ENCODE measurements at regions not wholly inside any gene's neighbourhood (a gene's known extent, or its start where the extent isn't known, plus 50 kb on each side); places are given as distances from the start of the nearest gene placed in this dataset.
A peak's percentile ranks its signal among the peaks of the same experiment; 100 is the strongest.

- DNase-seq (ENCODE audit: low read depth) = no peak
- no peak overlapping the region for H3K4me3 ChIP-seq (replicated peaks; ENCODE audit: low read depth, low read length)
- TF ChIP-seq CTCF (IDR thresholded peaks at IDR 0.05; ENCODE audit: low read length, missing control alignments) = no peak
Observed at GRCh38 chr1:172950528-172950927, 100.2 kb downstream of the TNFSF18 start.

- DNase-seq (ENCODE audit: low read depth) = peak; percentile 86
- no peak overlapping the region for H3K4me3 ChIP-seq (replicated peaks; ENCODE audit: low read depth, low read length)
- TF ChIP-seq CTCF (IDR thresholded peaks at IDR 0.05; ENCODE audit: low read length, missing control alignments) = no peak
Observed at GRCh38 chr1:172951730-172952365, 98.9 kb downstream of the TNFSF18 start.

GRCh38 chr1:172952516-172952915, 98.2 kb downstream of the TNFSF18 start:
- TF ChIP-seq CTCF (IDR thresholded peaks at IDR 0.05; ENCODE audit: low read length, missing control alignments) = no peak
- DNase-seq (ENCODE audit: low read depth) = no peak
- H3K4me3 ChIP-seq (replicated peaks; ENCODE audit: low read depth, low read length) = no peak overlapping the region

DNA sequence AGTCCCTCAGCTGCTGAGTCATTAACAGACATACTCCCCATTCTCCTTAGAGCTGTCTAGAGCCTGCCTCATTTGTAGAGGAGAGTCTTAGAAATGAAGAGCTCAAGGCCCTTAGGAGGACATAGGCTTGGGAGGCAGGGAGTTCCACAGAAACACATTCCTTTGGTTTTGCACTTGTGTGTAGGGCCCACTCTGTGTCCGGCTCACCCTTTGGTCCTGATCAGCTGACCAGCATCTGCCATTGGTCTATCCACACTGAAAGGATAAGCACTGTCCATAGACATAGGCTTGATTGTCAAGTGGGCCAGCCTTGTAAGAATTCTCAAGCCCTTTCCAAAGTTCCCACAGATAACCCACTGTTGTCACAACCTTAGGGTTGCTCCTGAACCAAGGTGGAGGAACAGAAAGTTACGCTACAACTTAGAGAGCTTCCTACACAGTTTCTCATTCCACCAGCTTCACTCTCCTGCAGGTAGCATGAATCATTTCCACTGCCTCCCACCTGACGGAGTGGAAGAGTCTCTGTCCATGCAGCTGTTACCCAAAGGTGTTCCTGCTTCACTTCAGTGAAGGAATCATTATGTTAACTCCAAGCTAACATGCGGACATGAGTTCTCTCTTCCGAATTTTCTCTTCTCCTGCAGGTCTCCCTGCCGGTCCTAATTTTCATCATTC, 96.1 kb downstream of the TNFSF18 start:
- TF ChIP-seq CTCF (IDR thresholded peaks at IDR 0.05; ENCODE audit: low read length, missing control alignments) = no peak
- no peak overlapping the region for H3K4me3 ChIP-seq (replicated peaks; ENCODE audit: low read depth, low read length)
- DNase-seq (ENCODE audit: low read depth) = no peak

DNA sequence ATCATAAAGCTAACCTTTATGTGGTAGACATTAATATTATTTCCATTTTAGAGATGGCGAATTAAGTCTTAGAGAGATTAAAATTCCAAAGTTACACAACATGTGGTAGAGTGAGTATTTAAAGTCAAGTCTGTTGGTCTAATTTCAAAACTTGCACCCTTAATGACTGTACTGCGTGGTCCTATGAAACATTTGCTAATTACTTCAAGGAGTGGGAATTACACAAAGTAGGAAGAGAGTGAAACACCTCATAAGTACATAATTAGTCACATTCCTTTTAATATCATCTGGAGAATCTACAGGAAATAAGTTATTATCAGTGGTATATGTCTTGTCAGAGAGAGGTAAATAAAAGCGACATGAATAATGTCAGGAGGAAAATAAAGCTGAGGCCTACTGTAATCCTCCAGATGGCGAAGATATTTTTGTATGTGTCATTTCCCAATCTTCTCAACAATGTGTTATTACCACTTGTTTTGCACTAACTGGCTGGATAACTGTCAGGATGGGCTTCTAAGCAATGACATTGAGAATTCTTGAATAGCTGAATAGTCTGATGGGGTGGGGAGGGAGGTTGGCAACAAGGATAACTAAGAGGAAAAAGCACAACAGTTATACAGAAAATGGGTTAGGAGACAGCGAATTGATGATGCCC, 95.5 kb downstream of the TNFSF18 start:
- H3K4me3 ChIP-seq (replicated peaks; ENCODE audit: low read depth, low read length) = no peak overlapping the region
- no peak for TF ChIP-seq CTCF (IDR thresholded peaks at IDR 0.05; ENCODE audit: low read length, missing control alignments)
- peak; percentile 70 for DNase-seq (ENCODE audit: low read depth)

- no peak for TF ChIP-seq CTCF (IDR thresholded peaks at IDR 0.05; ENCODE audit: low read length, missing control alignments)
- no peak for DNase-seq (ENCODE audit: low read depth)
- no peak overlapping the region for H3K4me3 ChIP-seq (replicated peaks; ENCODE audit: low read depth, low read length)
Observed at GRCh38 chr1:172956871-172957270, 93.9 kb downstream of the TNFSF18 start.
